ENCODE measurements at regions not wholly inside any gene's neighbourhood (a gene's known extent, or its start where the extent isn't known, plus 50 kb on each side); places are given as distances from the start of the nearest gene placed in this dataset.

DNA sequence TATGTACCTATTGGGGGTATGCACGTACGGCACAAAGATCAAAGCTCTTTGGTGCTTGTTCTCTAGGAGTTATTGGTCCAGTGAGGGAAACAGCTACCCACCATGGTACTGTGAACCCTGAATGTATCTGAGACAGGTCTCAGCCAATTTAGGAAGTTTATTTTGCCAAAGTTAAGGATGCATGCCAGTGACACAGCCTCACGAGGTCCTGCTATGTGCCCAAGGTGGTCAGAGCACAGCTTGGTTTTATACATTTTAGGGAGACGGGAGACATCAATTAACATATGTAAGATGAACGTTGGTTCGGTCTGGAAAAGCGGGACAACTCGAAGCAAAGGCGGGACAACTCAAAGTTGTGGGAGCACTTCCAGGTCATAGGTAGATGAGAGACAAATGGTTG, 75.8 kb downstream of the SOWAHC start:
- TF ChIP-seq HOXA7 (CRISPR knock-in tag; IDR thresholded peaks at IDR 0.05; ENCODE audit: borderline replicate concordance) (no peak), ZNF621 (tag by site-specific recombination; IDR thresholded peaks at IDR 0.05) (no peak), ZNF558 (tag by site-specific recombination; IDR thresholded peaks at IDR 0.05) (no peak), ZSCAN30 (tag by site-specific recombination; IDR thresholded peaks at IDR 0.05) (no peak), ZBTB26 (tag by site-specific recombination; optimal IDR thresholded peaks at IDR 0.05) (no peak), ZNF660 (tag by site-specific recombination; IDR thresholded peaks at IDR 0.05) (no peak), ZNF184 (tag by site-specific recombination; IDR thresholded peaks at IDR 0.05) (no peak), EGR2 (tag by site-specific recombination; IDR thresholded peaks at IDR 0.05; ENCODE audit: low read depth) (no peak), ZNF354C (tag by site-specific recombination; IDR thresholded peaks at IDR 0.05; ENCODE audit: borderline replicate concordance, low read depth) (no peak), ZNF449 (tag by site-specific recombination; IDR thresholded peaks at IDR 0.05) (no peak), ZNF580 (tag by site-specific recombination; IDR thresholded peaks at IDR 0.05) (no peak)
- TF ChIP-seq, protein P1, sequence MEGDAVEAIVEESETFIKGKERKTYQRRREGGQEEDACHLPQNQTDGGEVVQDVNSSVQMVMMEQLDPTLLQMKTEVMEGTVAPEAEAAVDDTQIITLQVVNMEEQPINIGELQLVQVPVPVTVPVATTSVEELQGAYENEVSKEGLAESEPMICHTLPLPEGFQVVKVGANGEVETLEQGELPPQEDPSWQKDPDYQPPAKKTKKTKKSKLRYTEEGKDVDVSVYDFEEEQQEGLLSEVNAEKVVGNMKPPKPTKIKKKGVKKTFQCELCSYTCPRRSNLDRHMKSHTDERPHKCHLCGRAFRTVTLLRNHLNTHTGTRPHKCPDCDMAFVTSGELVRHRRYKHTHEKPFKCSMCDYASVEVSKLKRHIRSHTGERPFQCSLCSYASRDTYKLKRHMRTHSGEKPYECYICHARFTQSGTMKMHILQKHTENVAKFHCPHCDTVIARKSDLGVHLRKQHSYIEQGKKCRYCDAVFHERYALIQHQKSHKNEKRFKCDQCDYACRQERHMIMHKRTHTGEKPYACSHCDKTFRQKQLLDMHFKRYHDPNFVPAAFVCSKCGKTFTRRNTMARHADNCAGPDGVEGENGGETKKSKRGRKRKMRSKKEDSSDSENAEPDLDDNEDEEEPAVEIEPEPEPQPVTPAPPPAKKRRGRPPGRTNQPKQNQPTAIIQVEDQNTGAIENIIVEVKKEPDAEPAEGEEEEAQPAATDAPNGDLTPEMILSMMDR (tag by site-specific recombination; IDR thresholded peaks at IDR 0.05), result no peak
- TF ChIP-seq, protein P2, sequence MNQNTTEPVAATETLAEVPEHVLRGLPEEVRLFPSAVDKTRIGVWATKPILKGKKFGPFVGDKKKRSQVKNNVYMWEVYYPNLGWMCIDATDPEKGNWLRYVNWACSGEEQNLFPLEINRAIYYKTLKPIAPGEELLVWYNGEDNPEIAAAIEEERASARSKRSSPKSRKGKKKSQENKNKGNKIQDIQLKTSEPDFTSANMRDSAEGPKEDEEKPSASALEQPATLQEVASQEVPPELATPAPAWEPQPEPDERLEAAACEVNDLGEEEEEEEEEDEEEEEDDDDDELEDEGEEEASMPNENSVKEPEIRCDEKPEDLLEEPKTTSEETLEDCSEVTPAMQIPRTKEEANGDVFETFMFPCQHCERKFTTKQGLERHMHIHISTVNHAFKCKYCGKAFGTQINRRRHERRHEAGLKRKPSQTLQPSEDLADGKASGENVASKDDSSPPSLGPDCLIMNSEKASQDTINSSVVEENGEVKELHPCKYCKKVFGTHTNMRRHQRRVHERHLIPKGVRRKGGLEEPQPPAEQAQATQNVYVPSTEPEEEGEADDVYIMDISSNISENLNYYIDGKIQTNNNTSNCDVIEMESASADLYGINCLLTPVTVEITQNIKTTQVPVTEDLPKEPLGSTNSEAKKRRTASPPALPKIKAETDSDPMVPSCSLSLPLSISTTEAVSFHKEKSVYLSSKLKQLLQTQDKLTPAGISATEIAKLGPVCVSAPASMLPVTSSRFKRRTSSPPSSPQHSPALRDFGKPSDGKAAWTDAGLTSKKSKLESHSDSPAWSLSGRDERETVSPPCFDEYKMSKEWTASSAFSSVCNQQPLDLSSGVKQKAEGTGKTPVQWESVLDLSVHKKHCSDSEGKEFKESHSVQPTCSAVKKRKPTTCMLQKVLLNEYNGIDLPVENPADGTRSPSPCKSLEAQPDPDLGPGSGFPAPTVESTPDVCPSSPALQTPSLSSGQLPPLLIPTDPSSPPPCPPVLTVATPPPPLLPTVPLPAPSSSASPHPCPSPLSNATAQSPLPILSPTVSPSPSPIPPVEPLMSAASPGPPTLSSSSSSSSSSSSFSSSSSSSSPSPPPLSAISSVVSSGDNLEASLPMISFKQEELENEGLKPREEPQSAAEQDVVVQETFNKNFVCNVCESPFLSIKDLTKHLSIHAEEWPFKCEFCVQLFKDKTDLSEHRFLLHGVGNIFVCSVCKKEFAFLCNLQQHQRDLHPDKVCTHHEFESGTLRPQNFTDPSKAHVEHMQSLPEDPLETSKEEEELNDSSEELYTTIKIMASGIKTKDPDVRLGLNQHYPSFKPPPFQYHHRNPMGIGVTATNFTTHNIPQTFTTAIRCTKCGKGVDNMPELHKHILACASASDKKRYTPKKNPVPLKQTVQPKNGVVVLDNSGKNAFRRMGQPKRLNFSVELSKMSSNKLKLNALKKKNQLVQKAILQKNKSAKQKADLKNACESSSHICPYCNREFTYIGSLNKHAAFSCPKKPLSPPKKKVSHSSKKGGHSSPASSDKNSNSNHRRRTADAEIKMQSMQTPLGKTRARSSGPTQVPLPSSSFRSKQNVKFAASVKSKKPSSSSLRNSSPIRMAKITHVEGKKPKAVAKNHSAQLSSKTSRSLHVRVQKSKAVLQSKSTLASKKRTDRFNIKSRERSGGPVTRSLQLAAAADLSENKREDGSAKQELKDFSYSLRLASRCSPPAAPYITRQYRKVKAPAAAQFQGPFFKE (tag by site-specific recombination; IDR thresholded peaks at IDR 0.05; ENCODE audit: borderline replicate concordance), result no peak

All from HEK293 (cell line).